Neuronal stem cell (in vitro differentiated cells): ENCODE measurements at regions not wholly inside any gene's neighbourhood (a gene's known extent, or its start where the extent isn't known, plus 50 kb on each side); places are given as distances from the start of the nearest gene placed in this dataset.
A peak's percentile ranks its signal among the peaks of the same experiment; 100 is the strongest.

Source experiments
- DNase-seq: peaks from one replicate; pipeline ENCODE4 v3.0.0-alpha.2; 2013; ENCODE audit warnings: low spot score
- H2AFZ ChIP-seq: one replicate; pipeline ENCODE4 v1.6.1; 2013; ENCODE audit warnings: mild to moderate bottlenecking, low read length, inconsistent platforms
- H2AK5ac ChIP-seq: 2 replicates; pipeline ENCODE4 v1.6.1; 2013; ENCODE audit warnings: low read depth, mild to moderate bottlenecking, inconsistent platforms, low read length, moderate library complexity, mixed read lengths
- H2BK120ac ChIP-seq: 2 replicates; pipeline ENCODE4 v1.6.1; 2013; ENCODE audit warnings: low read depth, mild to moderate bottlenecking, inconsistent platforms, low read length, moderate library complexity, mixed read lengths
- H2BK12ac ChIP-seq: one replicate; pipeline ENCODE4 v1.6.1; 2013; ENCODE audit warnings: low read length, inconsistent platforms
- H2BK15ac ChIP-seq: 2 replicates; pipeline ENCODE4 v1.6.1; 2013; ENCODE audit warnings: mild to moderate bottlenecking, low read length, inconsistent platforms, mixed read lengths
- H2BK5ac ChIP-seq: one replicate; pipeline ENCODE4 v1.6.1; 2013; ENCODE audit warnings: inconsistent platforms, mild to moderate bottlenecking, low read length, moderate library complexity
- H3K14ac ChIP-seq: one replicate; pipeline ENCODE4 v1.6.1; 2013; ENCODE audit warnings: low read length, inconsistent platforms
- H3K18ac ChIP-seq: 2 replicates; pipeline ENCODE4 v1.6.1; 2013; ENCODE audit warnings: low read length, inconsistent platforms
- H3K23ac ChIP-seq: 2 replicates; pipeline ENCODE4 v1.6.1; 2013; ENCODE audit warnings: low read depth, mild to moderate bottlenecking, mixed read lengths, low read length, inconsistent platforms; ENCODE audit not compliant: poor library complexity
- H3K27ac ChIP-seq: replicated peaks from 3 replicates; pipeline ENCODE4 v1.5.1; 2013; ENCODE audit warnings: low read length, inconsistent platforms
- H3K27me3 ChIP-seq, 3 experiments: 2 replicates each; pipeline ENCODE4 v1.6.1; 2013; ENCODE audit warnings: low read length in 3 of 3, mild to moderate bottlenecking in 2 of 3, inconsistent platforms in 1 of 3, low read depth in 1 of 3, mixed read lengths in 1 of 3, moderate library complexity in 1 of 3; ENCODE audit not compliant: control insufficient read depth in 3 of 3, insufficient read depth in 3 of 3
- H3K36me3 ChIP-seq, 2 donors: replicated peaks in 1 of 2; 2 replicates each; pipeline ENCODE4 v1.6.1; 2013; ENCODE audit warnings: low read length in 2 of 2; ENCODE audit not compliant: control insufficient read depth in 2 of 2, insufficient read depth in 2 of 2
- H3K4ac ChIP-seq: 2 replicates; pipeline ENCODE4 v1.6.1; 2013; ENCODE audit warnings: inconsistent platforms, mild to moderate bottlenecking, low read length, moderate library complexity
- H3K4me1 ChIP-seq, 2 donors: 1 replicate in 1 of 2; 2 replicates in 1 of 2; pipeline ENCODE4 v1.6.1; 2013; ENCODE audit warnings: low read length in 2 of 2, low read depth in 1 of 2; ENCODE audit not compliant: control insufficient read depth in 2 of 2, insufficient read depth in 1 of 2
- H3K4me2 ChIP-seq: one replicate; pipeline ENCODE4 v1.6.1; 2013; ENCODE audit warnings: mild to moderate bottlenecking, low read length, inconsistent platforms; ENCODE audit not compliant: insufficient read depth, poor library complexity, severe bottlenecking
- H3K4me3 ChIP-seq, 2 donors: 2 replicates each; pipeline ENCODE4 v1.5.1; 2013; ENCODE audit warnings: low read length in 2 of 2, mild to moderate bottlenecking in 2 of 2, inconsistent platforms in 1 of 2, moderate library complexity in 1 of 2
- H3K79me1 ChIP-seq: one replicate; pipeline ENCODE4 v1.6.1; 2013; ENCODE audit warnings: low read depth, mild to moderate bottlenecking, inconsistent platforms, low read length, moderate library complexity
- H3K9ac ChIP-seq: one replicate; pipeline ENCODE4 v1.6.1; 2013; ENCODE audit warnings: mild to moderate bottlenecking, low read depth, low read length, inconsistent platforms; ENCODE audit not compliant: poor library complexity
- H3K9me3 ChIP-seq, 2 donors: replicated peaks in 1 of 2; 2 replicates each; pipeline versions ENCODE3 to v1.6.1; 2013; ENCODE audit warnings: low read length in 2 of 2, mild to moderate bottlenecking in 2 of 2, inconsistent platforms in 1 of 2, low read depth in 1 of 2, mixed read lengths in 1 of 2, moderate library complexity in 1 of 2; ENCODE audit not compliant: control insufficient read depth in 2 of 2, insufficient read depth in 1 of 2
- H4K8ac ChIP-seq: one replicate; pipeline ENCODE4 v1.6.1; 2013; ENCODE audit warnings: low read depth, mild to moderate bottlenecking, inconsistent platforms, low read length, moderate library complexity
- H4K91ac ChIP-seq: one replicate; pipeline ENCODE4 v1.6.1; 2013; ENCODE audit warnings: low read length, low read depth, mild to moderate bottlenecking, inconsistent platforms; ENCODE audit not compliant: poor library complexity
- WGBS, 2 donors: extraction: QIAGEN DNeasy Blood & Tissue Kit; methylation state at CpG; one replicate each; pipeline ENCODE4 v1.1.7; 2013; ENCODE audit warnings: missing lambda C conversion rate in 2 of 2, mixed read lengths in 1 of 2; ENCODE audit not compliant: insufficient read length in 2 of 2, insufficient replicate concordance in 1 of 2; ENCODE audit errors: extremely low coverage in 2 of 2; 5-methylcytosine and 5-hydroxymethylcytosine counted together

GRCh38 chr4:16297003-16297402 is 70.7 kb upstream of the TAPT1 start:
- H3K14ac ChIP-seq: no peak overlapping the region
- H3K27ac ChIP-seq: no peak overlapping the region
- H2BK12ac ChIP-seq: no peak overlapping the region
- no peaks in the 10 kb centered on the region for H3K9me3 ChIP-seq
- no peaks in the 10 kb centered on the region for H3K79me1 ChIP-seq
- H2BK5ac ChIP-seq: no peak overlapping the region
- no peak overlapping the region for H3K23ac ChIP-seq
- H3K4me1 ChIP-seq: peaks cover 4 to 7% of the 10 kb centered on the region in 2 donors
- no peak overlapping the region for H2BK15ac ChIP-seq
- H2BK120ac ChIP-seq: no peak overlapping the region
- no peak overlapping the region for H4K91ac ChIP-seq
- no peak overlapping the region for H3K4ac ChIP-seq
- DNase-seq: no peak
- H2AFZ ChIP-seq: no peak overlapping the region
- H4K8ac ChIP-seq: no peak overlapping the region
- H2AK5ac ChIP-seq: no peak overlapping the region
- no peaks in the 10 kb centered on the region for H3K36me3 ChIP-seq
- no peak overlapping the region for H3K4me3 ChIP-seq
- H3K4me2 ChIP-seq: no peak overlapping the region
- WGBS, 2 donors: no CpG with 5 or more reads among the region's 1 CpG
- H3K18ac ChIP-seq: no peak overlapping the region
- no peaks in the 10 kb centered on the region for H3K27me3 ChIP-seq
- H3K9ac ChIP-seq: no peak overlapping the region

GRCh38 chr4:16294455-16294854 is 68.2 kb upstream of the TAPT1 start:
- WGBS, 2 donors: no CpG with 5 or more reads among the region's 1 CpG
- no peak for DNase-seq

GRCh38 chr4:16293210-16293838 is 67.1 kb upstream of the TAPT1 start:
- no peaks in the 10 kb centered on the region for H3K9me3 ChIP-seq
- H2AFZ ChIP-seq: no peak overlapping the region
- H4K91ac ChIP-seq: no peak overlapping the region
- H3K27ac ChIP-seq: no peak overlapping the region
- H3K4me3 ChIP-seq: no peak overlapping the region
- H2AK5ac ChIP-seq: no peak overlapping the region
- H2BK120ac ChIP-seq: no peak overlapping the region
- no peaks in the 10 kb centered on the region for H3K79me1 ChIP-seq
- H3K18ac ChIP-seq: no peak overlapping the region
- H3K4me2 ChIP-seq: no peak overlapping the region
- no peak overlapping the region for H3K4ac ChIP-seq
- no CpG with 5 or more reads among the region's 2 CpGs for WGBS, 2 donors
- H2BK12ac ChIP-seq: no peak overlapping the region
- H3K27me3 ChIP-seq: no peaks in the 10 kb centered on the region
- H2BK15ac ChIP-seq: no peak overlapping the region
- no peak overlapping the region for H3K23ac ChIP-seq
- H4K8ac ChIP-seq: no peak overlapping the region
- no peak overlapping the region for H3K14ac ChIP-seq
- no peak overlapping the region for H3K9ac ChIP-seq
- no peak for DNase-seq
- H3K36me3 ChIP-seq: no peaks in the 10 kb centered on the region
- peaks cover 5 to 11% of the 10 kb centered on the region in 2 donors for H3K4me1 ChIP-seq
- H2BK5ac ChIP-seq: no peak overlapping the region

More at GRCh38 chr4:16294455-16294854, 68.2 kb upstream of the TAPT1 start:
- Histone ChIP-seq H3K23ac (no peak overlapping the region), H3K18ac (no peak overlapping the region), H2AK5ac (no peak overlapping the region), H4K91ac (no peak overlapping the region), H3K36me3 (no peaks in the 10 kb centered on the region), H3K4me2 (no peak overlapping the region), H4K8ac (no peak overlapping the region), H3K27me3 (no peaks in the 10 kb centered on the region), H3K79me1 (no peaks in the 10 kb centered on the region), H2BK12ac (no peak overlapping the region), H2BK5ac (no peak overlapping the region), H2BK120ac (no peak overlapping the region), H3K9ac (no peak overlapping the region), H2AFZ (no peak overlapping the region), H3K27ac (no peak overlapping the region), H3K4me3 (no peak overlapping the region), H2BK15ac (no peak overlapping the region), H3K4ac (no peak overlapping the region), H3K9me3 (no peaks in the 10 kb centered on the region), H3K14ac (no peak overlapping the region), H3K4me1 (peaks cover 5 to 10% of the 10 kb centered on the region in 2 donors)

GRCh38 chr4:16292585-16292984 is 66.3 kb upstream of the TAPT1 start:
- Histone ChIP-seq H4K8ac (no peak overlapping the region), H3K27ac (no peak overlapping the region), H3K27me3 (no peaks in the 10 kb centered on the region), H4K91ac (no peak overlapping the region), H3K9me3 (no peaks in the 10 kb centered on the region), H2BK15ac (no peak overlapping the region), H3K4me3 (no peak overlapping the region), H2BK12ac (no peak overlapping the region), H3K18ac (no peak overlapping the region), H2AFZ (peak overlapping the region; percentile 42), H3K4me2 (no peak overlapping the region), H3K4ac (no peak overlapping the region), H3K4me1 (peaks cover 5 to 11% of the 10 kb centered on the region in 2 donors), H2AK5ac (no peak overlapping the region), H3K23ac (no peak overlapping the region), H2BK120ac (no peak overlapping the region), H3K14ac (no peak overlapping the region), H3K36me3 (no peaks in the 10 kb centered on the region), H2BK5ac (no peak overlapping the region), H3K79me1 (no peaks in the 10 kb centered on the region), H3K9ac (no peak overlapping the region)
- WGBS, 2 donors: no CpG with 5 or more reads among the region's 7 CpGs
- no peak for DNase-seq
